PC-3 (cell line): ENCODE measurements at regions not wholly inside any gene's neighbourhood (a gene's known extent, or its start where the extent isn't known, plus 50 kb on each side); places are given as distances from the start of the nearest gene placed in this dataset.

Source experiments
- EZH2 ChIP-seq: fragments of 300-600 bp; sonication (generic); IDR thresholded peaks from one replicate; pipeline ENCODE4 v1.6.1; 2017; ENCODE audit warnings: antibody characterized with exemption, mild to moderate bottlenecking, low read length; ENCODE audit not compliant: unreplicated experiment
- TF ChIP-seq, protein P1 (sequence below): fragments of 300-600 bp; sonication (generic); conservative IDR thresholded peaks from 2 replicates; pipeline ENCODE4 v1.5.1; 2017; ENCODE audit warnings: antibody characterized with exemption, low read depth, mild to moderate bottlenecking, low read length

DNA sequence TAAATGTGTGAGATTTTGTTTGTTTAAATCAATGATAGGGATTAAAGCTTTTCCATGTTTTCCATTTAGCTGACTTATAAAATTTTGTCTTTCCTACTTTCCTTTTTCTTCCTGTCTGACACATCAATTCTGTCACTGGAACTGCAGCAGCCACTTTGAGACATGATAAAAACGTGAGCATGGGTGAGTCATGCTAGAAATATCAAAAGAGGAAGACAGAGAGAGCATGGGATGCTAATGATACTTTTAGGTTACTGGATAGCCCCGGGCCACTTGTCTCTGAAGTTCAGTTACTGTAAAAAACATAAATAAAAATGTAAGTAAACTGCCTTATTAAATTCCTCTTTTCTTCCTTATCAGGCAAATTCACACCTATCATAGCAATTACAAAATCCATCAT is 1332.0 kb upstream of the PCDH20 start:
- TF ChIP-seq, protein P1, sequence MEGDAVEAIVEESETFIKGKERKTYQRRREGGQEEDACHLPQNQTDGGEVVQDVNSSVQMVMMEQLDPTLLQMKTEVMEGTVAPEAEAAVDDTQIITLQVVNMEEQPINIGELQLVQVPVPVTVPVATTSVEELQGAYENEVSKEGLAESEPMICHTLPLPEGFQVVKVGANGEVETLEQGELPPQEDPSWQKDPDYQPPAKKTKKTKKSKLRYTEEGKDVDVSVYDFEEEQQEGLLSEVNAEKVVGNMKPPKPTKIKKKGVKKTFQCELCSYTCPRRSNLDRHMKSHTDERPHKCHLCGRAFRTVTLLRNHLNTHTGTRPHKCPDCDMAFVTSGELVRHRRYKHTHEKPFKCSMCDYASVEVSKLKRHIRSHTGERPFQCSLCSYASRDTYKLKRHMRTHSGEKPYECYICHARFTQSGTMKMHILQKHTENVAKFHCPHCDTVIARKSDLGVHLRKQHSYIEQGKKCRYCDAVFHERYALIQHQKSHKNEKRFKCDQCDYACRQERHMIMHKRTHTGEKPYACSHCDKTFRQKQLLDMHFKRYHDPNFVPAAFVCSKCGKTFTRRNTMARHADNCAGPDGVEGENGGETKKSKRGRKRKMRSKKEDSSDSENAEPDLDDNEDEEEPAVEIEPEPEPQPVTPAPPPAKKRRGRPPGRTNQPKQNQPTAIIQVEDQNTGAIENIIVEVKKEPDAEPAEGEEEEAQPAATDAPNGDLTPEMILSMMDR = no peak
- no peak for TF ChIP-seq EZH2
